H1 (cell line): ENCODE measurements at regions not wholly inside any gene's neighbourhood (a gene's known extent, or its start where the extent isn't known, plus 50 kb on each side); places are given as distances from the start of the nearest gene placed in this dataset.

Experiments used
- CEBPB ChIP-seq: IDR thresholded peaks from 2 replicates; pipeline ENCODE4 v1.6.1; 2012; ENCODE audit warnings: low read depth, low read length
- CREB1 ChIP-seq: IDR thresholded peaks from 2 replicates; pipeline ENCODE4 v1.6.1; 2012; ENCODE audit warnings: inconsistent platforms
- CTCF ChIP-seq, 3 experiments: IDR thresholded peaks; 1 replicate in 2 of 3; 2 replicates in 1 of 3; pipeline versions ENCODE4 v1.5.1 to v1.6.1; 2011; ENCODE audit warnings: low read length in 3 of 3, mild to moderate bottlenecking in 3 of 3, inconsistent platforms in 2 of 3, low read depth in 1 of 3, moderate library complexity in 1 of 3; ENCODE audit not compliant: insufficient read depth in 1 of 3; ENCODE audit errors: control extremely low read depth in 1 of 3
- MAFK ChIP-seq: IDR thresholded peaks from 2 replicates; pipeline ENCODE4 v1.6.1; 2012; ENCODE audit warnings: low read depth, mild to moderate bottlenecking, improper control_type of control experiment, low read length
- POLR2A ChIP-seq, 2 experiments: IDR thresholded peaks; 1 replicate in 1 of 2; 2 replicates in 1 of 2; pipeline ENCODE4 v1.6.1; 2011; ENCODE audit warnings: low read depth in 2 of 2, low read length in 2 of 2, mild to moderate bottlenecking in 2 of 2; ENCODE audit errors: control extremely low read depth in 1 of 2
- RFX5 ChIP-seq: IDR thresholded peaks from 2 replicates; pipeline ENCODE4 v1.6.1; 2011; ENCODE audit warnings: low read depth, low read length, improper control_type of control experiment, borderline replicate concordance
- TF ChIP-seq, protein P1 (sequence below): IDR thresholded peaks from 2 replicates; pipeline ENCODE4 v1.6.1; 2011; ENCODE audit warnings: low read length, improper control_type of control experiment

- TF ChIP-seq, protein P1, sequence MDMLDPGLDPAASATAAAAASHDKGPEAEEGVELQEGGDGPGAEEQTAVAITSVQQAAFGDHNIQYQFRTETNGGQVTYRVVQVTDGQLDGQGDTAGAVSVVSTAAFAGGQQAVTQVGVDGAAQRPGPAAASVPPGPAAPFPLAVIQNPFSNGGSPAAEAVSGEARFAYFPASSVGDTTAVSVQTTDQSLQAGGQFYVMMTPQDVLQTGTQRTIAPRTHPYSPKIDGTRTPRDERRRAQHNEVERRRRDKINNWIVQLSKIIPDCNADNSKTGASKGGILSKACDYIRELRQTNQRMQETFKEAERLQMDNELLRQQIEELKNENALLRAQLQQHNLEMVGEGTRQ, result no peak
- TF ChIP-seq CTCF (IDR thresholded peaks at IDR 0.05; ENCODE audit: control extremely low read depth in 1 of 3, insufficient read depth in 1 of 3, low read depth in 1 of 3, low read length in 3 of 3) (no peak), RFX5 (no peak), CREB1 (no peak), MAFK (no peak), CEBPB (no peak), POLR2A (IDR thresholded peaks at IDR 0.05; ENCODE audit: control extremely low read depth in 1 of 2, low read depth in 2 of 2, low read length in 2 of 2) (no peak)
Observed at GRCh38 chr9:3658964-3659363, 133.2 kb upstream of the RFX3 start.
